GM21528 (cell line): ENCODE measurements at regions not wholly inside any gene's neighbourhood (a gene's known extent, or its start where the extent isn't known, plus 50 kb on each side); places are given as distances from the start of the nearest gene placed in this dataset.

Experiments
- ATAC-seq: cut with Tn5 transposase; IDR thresholded peaks from one replicate; pipeline ENCODE4 v1.9.1; 2021; ENCODE audit warnings: mild to moderate bottlenecking, moderate library complexity; ENCODE audit not compliant: unreplicated experiment, low FRiP score

DNA sequence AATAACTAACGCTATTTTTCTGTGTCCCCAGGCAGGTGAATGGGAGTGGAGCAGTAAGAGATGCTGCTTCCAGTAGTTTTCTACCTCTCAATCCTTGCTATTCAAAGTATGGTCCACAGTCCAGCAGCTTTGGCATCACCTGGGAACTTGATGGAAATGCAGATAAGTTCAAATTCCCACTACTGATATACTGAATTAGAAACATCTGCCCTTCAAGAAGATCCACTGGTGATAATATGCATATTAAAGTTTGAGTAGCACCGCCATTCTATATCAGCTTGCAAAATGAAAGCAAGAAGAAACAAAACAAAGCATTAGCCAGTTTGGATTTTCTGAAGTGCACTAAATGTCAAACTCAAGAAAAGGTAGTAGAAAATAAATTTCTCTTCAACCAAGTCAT is 906.2 kb upstream of the PCDH20 start:
- ATAC-seq = no peak

- no peak for ATAC-seq
These were observed 905.5 kb upstream of the PCDH20 start for GRCh38 chr13:62321139-62321538.

DNA sequence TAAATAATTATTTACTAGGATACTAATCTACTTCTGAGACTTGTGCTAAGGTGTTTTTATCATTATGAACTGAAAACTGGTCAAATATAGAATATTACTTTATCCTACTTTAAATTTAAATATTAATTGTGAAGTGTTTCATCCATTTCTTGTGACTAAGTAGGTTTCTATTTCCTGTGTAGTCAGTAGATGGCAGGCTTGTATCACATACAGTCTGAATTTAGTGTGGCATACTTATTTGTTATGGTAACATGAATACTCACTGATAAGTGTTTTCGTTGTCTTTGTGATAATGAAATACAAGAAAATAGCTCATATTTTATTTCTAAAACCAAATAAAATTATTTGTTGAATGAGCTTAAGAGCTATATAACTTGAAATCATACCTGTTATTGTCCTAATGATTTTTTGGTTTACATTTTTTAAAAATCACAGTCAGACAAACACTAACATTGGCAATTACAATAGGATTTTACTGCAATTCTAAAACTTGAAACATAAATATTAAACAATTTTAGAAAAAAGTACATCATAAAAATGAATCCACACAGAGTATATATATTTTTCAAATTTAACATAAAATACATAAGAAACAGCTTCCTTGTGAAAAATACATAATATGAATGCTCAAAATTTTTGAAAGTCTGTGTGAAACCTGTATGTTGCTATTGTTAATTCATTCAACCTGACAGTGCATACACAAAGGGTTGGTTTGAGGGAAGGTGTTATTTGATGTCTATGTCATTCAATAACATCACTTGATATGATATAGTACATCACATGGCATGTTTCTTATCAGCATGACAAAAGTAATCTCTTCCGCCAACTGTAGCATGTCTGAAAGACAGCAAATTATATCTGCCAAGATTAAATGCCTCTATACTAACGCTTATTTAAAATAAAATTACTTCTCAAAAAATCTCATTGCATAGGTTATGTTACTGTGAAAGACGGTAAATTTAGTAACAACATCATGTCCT is 904.8 kb upstream of the PCDH20 start:
- ATAC-seq = peak; percentile 73

- no peak for ATAC-seq
These were observed 894.3 kb upstream of the PCDH20 start for GRCh38 chr13:62309904-62310303.

GRCh38 chr13:62305756-62306155 is 890.1 kb upstream of the PCDH20 start:
- ATAC-seq = peak; percentile 92

DNA sequence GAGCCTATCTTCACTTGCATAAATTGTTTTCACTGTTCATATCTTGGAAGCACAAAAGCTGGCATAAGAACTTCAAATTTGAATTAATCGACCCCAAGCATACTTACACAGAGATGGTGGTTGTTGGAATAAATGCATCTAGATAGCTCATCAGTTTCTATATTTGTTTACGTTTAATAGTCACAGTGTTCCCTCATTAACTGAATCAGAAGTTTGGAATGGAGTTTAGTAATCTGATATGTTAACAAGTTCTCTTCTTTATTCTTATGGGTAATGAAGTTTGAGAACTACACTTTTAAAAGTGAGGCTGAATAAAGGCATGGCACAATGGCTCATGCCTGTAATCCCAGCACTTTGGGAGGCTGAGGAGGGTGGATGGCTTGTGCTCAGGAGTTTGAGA is 886.7 kb upstream of the PCDH20 start:
- ATAC-seq = no peak

GRCh38 chr13:62299988-62300387 is 884.3 kb upstream of the PCDH20 start:
- no peak for ATAC-seq

DNA sequence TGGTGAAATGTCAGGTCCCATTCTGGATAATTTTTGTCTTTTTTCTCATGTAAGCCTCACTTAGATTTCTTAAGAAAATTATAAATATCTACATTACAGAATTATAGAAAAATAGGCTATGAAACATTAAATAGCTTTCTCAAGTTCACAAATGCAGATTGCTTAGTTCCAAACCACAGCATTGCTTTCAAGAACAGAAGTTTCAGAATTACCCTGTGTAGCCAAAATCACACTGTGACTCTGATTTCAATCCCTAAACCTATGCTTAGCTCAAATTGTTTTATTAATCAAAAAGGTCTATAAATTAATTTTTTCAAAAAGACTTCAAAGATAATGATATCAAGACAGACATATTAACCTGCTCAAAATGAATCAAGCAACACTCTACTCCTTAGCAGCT is 881.2 kb upstream of the PCDH20 start:
- ATAC-seq = no peak

- no peak for ATAC-seq
These were observed 878.6 kb upstream of the PCDH20 start for GRCh38 chr13:62294244-62294643.

- no peak for ATAC-seq
These were observed 877.2 kb upstream of the PCDH20 start for GRCh38 chr13:62292714-62293480.

DNA sequence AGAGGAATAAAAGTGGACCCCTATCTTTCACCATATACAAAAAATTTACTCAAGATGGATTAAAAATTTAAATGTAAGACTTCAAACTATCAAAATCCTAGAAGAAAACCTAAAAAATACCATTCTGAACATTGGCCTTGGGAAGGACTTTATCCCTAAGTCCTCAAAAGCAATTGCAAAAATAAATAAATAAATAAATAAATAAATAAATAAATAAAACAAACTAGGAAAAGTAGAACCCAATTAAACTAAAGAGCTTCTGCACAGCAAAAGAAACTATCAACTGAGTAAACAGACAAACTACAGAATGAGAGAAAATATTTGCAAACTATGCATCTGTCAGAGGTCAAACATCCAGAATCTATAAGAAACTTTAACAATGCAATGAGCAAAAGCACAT is 874.9 kb upstream of the PCDH20 start:
- ATAC-seq = no peak

DNA sequence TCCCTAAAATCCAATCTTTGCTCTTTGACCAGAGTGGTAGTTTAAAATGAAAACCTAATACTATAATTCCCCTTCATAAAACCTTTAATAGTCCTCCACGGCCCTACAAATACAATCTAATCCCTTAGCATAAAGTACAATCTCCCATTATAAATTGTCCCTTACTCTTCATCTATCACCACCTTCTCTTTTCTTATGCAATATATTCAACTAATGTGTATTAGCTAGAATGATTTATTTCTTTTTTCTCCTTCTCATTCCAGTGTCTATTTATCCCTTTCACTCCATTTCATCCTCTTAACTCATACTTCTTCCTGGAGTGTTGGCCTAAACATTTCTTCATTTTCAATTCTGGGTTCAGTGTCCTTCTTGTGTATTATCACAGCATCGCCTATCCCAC is 872.1 kb upstream of the PCDH20 start:
- no peak for ATAC-seq

DNA sequence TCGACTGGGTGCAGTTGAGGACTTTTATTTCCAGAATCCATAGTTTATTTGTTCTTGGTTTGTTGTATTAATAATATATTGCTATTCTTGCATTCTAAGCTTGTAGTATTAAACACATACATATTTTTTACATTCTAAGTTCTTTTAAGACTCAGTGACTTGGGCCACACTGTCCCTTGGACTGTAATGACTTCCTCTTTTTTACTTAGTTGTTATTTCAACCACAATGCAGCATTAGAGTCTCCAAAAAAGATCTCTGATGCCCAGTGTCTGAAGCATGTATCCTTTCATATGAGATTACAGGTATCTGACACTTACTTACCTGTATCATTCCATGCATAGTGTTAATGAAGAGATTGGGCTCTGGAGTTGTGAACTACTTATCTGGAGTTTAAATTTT is 864.9 kb upstream of the PCDH20 start:
- no peak for ATAC-seq

DNA sequence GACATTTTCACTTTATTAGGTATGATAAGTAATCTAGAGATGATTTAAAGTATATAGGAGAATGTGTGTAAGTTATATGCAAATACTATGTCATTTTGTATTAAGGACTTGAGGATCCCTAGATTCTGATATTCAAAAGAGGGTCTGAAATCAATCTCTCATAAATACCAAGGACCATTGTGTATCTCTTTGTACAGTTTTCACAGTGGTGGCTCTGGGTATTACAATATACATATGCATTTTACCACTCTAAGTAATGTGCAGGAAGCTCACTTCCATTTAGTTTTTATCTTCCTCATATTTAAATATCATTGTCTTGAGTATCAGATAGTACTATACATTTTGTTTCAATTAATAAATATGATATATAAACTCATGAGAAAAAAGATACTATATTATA is 862.6 kb upstream of the PCDH20 start:
- ATAC-seq = no peak

DNA sequence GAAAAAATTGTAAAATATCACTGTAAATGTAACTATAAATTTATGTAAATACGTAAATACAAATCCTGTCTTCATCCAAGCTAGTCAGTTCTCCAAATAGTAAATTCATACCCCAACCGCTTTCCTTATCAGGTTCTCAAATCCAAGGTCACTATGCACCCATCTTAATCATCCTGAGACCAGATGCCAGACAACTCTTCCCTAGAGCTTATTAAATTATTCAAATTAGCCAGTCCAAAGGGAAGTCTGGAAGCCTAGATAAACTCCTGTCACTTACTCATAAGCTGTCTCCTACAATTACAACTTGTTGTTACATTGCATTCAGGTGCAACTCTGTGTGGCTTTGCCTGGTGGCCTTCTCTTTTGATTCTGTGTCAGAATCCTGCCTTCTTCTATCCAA is 836.1 kb upstream of the PCDH20 start:
- no peak for ATAC-seq

DNA sequence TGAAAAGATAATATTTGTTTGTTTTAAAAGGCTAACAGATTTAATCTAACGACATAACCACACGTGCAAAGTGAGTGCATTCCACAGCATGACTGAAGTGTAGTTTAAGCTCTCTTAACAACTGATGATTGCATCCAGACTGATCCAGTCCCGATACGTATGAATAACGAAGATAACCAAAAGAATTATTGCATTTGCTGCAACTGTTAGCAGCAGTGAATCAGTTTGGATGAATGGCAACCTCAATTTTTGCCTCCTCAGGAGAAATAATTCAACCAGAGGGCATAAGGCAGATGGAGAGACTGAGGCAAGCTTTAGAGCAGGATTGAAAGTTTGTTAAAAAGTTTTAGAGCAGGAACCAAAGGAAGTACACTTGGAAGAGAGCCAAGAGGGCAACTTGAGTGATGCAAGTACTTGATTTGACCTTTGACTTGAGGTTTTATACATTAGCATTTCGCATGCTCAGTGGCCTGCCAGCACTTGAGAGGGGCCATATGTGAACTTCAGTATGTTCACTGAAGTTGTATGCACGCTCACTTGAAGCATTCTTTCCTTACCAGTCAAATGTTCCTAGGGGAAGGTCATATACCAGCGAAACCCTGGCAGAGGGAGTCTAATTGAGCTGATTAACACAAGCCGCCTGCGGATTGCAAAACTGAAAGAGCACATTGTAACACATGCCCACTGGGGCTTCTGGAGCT is 835.0 kb upstream of the PCDH20 start:
- ATAC-seq = no peak

- no peak for ATAC-seq
These were observed 830.9 kb upstream of the PCDH20 start for GRCh38 chr13:62246581-62246980.

- no peak for ATAC-seq
These were observed 827.5 kb upstream of the PCDH20 start for GRCh38 chr13:62243106-62243505.

DNA sequence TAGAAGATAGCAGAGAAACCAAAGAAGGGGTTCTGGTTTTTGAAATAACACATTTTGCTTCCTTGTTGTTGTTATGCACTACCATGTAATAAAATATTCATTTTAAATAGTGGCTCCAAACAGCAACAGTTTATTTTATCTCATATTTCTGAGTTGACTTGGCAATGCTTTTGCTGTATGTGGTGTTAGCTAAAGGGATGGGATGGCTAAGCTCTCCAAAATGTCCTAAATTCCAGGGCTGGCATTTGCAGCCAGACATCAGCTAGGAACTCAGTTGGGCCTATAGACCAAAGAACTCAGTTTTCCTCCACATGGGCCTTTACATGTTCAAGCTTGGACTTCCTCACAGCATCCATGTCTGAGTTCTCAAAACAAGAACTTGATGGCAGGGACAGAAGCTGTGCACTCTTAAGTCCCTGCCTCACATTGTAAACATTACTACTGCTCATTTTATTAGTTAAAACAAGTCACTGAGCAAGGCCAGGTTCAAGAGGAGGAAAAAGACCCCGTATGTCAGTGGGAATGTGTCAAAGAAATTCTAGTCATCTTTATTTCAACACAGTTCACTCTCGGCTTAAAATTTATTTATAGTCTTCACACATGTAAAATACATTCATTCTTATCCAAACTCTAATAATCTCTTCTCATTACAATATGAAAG is 819.3 kb upstream of the PCDH20 start:
- ATAC-seq = no peak

- no peak for ATAC-seq
These were observed 795.3 kb upstream of the PCDH20 start for GRCh38 chr13:62210951-62211350.

DNA sequence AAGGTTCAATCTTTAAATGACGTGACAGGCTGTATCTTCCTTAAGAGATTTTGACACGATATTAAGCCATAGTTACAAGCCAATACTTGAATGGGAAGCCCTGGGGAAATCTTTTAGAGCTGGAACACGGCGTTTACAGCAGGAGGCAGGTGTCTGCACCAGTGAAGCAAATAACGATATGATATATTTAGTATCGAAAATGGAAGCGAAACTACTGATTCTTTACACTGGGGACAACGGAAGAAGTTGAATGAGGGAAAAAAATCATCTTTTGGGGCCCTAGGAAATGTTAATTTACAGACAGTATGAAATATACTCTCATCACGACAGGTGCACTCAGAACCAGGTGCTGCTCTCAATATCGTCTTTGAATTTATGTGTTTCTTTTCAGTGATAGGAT is 793.9 kb upstream of the PCDH20 start:
- no peak for ATAC-seq
